Hematopoietic multipotent progenitor cell treated with erythropoietin and hydrocortisone succinate and interleukin-3 and kit ligand, for 6 days (in vitro differentiated cells): ENCODE measurements at regions not wholly inside any gene's neighbourhood (a gene's known extent, or its start where the extent isn't known, plus 50 kb on each side); places are given as distances from the start of the nearest gene placed in this dataset.
A peak's percentile ranks its signal among the peaks of the same experiment; 100 is the strongest.
"Not testable (repeated sequence)": the region's sequence is repeated elsewhere in the genome, so short reads cannot be mapped to it uniquely, and the experiment has no call there.

Experiments used
- DNase-seq: peaks from one replicate; pipeline ENCODE4 v3.0.0-alpha.2; 2015

GRCh38 chr3:115254492-115255196 is 107.6 kb upstream of the ZBTB20 start:
- DNase-seq = no peak

DNA sequence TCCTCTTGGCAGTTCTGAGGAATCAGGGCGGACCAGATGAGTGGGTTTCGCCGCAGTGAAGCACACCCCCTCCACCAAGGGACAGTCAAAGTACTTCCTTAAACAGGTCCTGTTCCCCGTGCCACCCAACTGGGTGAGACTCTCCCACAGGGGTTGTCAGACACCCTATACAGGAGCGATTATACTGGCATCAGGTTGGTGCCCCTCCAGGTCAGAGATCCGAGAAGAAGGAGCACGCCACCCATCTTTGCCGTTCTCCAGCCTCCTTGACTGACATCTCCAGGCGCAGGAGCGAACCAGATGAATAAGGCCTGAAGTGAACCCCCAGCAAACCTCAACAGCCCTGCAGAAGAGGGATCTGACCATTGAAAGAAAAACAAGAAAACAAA is 108.1 kb upstream of the ZBTB20 start:
- no peak for DNase-seq

DNA sequence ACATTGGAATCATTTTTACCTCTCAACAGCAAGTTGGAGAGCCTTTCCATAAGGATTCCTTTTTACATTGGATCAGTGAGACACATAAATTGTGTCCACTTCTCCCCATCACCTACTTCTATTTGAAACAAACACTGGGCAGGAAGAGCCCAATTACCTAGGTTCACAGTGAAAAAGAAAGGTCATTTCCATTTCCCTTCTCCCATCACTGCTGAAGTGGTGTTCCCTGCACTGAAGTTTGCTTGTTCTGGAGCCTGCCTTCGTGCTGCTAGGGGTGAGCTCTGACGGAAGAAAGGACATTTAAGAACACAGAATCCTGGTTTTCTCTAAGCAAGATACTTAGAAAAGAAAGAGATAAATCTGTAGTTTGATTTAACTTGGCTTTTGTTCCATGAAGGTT is 123.8 kb upstream of the ZBTB20 start:
- no peak for DNase-seq

DNA sequence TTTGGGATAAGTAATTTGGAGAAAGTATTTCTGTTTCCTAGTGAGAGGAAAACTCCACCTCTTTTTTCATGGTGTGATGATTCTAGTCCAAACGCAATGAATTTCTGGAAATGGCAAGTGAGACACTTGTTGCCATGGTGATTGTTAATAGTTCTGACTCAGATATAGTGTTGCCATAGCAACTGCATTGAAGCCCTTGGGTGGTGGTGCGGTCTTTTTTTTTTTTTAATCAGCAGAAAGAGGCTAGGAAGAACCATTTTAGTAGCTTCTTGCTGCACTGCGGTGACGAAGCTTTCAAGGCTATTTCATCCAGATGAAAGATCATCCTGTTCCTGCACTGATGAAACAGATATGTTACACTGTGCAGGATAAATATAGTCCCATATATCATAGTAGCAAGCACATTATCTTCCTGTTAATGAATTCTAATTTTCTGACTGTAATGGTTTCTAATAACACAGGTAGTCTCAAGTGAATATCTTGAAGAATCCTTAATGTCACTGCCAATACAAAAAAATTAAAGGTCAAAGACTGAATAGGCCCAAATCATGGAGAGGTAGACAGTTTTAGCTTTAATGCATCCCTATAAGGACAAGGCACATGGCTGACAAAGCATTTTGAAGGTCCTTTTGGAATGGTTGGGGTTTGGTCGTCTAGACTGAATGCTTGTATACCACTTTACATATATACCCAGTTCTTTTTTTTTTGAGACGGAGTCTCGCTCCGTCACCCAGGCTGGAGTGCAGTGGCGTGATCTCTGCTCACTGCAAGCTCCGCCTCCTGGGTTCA is 125.1 kb upstream of the ZBTB20 start:
- DNase-seq = no peak

GRCh38 chr3:115275896-115276295 is 128.8 kb upstream of the ZBTB20 start:
- DNase-seq = no peak

- DNase-seq = peak; percentile 3
Measured at GRCh38 chr3:115279939-115280338, 132.9 kb upstream of the ZBTB20 start.

GRCh38 chr3:115280506-115280905 is 133.4 kb upstream of the ZBTB20 start:
- DNase-seq = no peak

GRCh38 chr3:115281697-115282675 is 134.9 kb upstream of the ZBTB20 start:
- DNase-seq = no peak

- DNase-seq = no peak
Measured at GRCh38 chr3:115284980-115285379, 137.9 kb upstream of the ZBTB20 start.

DNA sequence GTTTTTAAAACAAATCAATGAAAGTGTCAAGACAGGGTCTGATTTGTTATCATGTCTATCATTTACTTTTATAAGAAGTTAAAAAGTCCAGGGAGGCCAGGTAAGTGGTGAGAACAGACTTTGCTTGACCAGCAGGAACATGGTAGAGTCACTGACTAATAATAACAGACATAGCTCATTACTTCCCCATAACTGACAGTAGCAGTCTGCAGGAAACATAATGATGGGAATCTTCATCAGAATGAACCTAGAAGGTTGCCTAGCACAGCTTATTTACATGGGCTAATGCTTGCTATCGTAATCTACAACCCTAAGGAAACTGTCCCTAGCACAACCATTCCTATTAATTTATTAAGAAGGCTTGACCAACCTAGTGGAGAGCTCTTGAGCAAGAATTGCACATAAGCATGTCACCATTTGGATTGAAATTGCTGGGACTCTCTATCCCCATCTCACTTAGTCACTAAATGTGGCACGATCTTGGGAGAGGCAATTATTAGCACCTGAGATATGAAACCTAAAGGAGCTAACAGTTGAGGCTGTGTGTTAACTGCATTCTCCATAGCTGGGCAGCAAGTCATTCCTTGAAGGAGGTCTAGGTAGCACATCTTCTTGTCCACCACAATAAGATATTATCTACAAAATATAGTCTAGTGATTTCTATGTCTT is 139.6 kb upstream of the ZBTB20 start:
- DNase-seq = no peak

DNA sequence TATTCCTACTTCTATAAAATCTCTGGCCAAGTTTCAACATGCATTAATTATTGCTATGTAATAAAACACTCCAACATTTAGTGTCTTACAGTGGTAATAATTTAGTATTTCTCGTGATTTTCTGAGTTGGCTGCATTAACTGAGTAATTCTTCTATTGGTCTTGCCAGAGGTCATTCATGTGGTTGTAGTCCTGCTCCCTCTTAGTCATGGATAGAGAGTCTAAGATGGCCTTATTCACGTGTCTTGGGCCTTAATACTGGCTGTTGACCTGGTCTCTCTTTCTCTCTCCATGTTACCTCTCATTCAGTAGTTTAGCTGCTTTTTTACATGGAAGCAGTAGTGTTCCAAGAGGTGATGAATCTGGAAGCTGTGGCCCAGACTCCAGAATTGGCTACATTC is 140.1 kb upstream of the ZBTB20 start:
- DNase-seq = no peak

- DNase-seq = no peak
Measured at GRCh38 chr3:115292131-115292530, 145.0 kb upstream of the ZBTB20 start.

GRCh38 chr3:115292677-115293165 is 145.6 kb upstream of the ZBTB20 start:
- no peak for DNase-seq

DNA sequence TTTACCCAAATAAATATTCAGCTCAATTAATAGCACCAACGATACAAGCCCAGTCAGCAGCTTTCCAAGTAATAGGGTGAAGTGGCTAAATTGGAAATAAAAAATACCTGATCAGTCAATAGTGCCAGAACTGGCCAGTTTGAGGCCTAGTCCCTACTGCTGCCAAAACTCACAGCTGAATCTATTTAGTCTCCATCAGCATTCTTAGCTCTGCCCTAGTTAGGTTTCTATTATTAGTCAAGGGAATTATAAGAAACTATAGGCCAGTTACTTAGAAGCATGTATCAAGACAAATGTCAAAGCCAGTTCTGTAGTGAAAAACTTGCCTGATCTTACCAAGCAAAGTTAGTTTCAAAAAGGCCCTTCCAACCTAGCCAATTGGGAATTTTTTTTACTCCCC is 146.2 kb upstream of the ZBTB20 start:
- no peak for DNase-seq

DNA sequence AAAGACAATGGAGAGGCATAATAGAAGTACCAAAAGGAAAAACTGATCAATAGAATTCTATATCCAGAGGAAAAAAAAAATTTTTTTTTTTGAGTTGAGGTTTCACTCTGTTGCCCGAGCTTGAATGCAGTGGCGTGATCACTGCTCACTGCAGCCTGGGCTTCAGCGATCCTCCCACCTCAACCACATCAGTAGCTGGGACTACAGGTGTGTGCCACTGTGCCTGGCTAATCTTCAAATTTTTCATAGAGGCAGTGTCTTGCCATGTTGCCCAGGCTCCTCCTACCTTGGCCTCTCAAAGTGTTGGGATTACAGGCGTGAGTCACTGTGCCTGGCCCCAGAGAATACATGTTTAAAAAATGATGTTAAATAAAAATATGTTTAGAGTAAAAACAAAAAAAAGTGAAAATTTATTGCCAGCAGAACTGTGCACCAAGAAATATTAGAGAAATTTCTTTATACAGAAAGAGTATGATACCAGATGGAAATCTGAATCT is 154.3 kb upstream of the ZBTB20 start:
- no peak for DNase-seq

DNA sequence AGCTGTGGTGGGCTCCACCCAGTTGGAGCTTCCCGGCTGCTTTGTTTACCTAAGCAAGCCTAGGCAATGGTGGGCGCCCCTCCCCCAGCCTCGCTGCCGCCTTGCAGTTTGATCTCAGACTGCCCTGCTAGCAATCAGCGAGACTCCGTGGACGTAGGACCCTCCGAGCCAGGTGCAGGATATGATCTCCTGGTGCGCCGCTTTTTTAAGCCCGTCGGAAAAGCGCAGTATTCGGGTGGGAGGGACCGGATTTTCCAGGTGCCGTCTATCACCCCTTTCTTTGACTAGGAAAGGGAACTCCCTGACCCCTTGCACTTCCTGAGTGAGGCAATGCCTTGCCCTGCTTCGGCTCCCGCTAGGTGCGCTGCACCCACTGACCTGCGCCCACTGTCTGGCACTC is 170.9 kb upstream of the ZBTB20 start:
- DNase-seq = not testable (repeated sequence)

GRCh38 chr3:115321400-115321805 is 174.3 kb upstream of the ZBTB20 start:
- no peak for DNase-seq

GRCh38 chr3:115322901-115323300 is 175.8 kb upstream of the ZBTB20 start:
- no peak for DNase-seq

- DNase-seq = no peak
Measured at GRCh38 chr3:115323380-115323779, 176.3 kb upstream of the ZBTB20 start.

DNA sequence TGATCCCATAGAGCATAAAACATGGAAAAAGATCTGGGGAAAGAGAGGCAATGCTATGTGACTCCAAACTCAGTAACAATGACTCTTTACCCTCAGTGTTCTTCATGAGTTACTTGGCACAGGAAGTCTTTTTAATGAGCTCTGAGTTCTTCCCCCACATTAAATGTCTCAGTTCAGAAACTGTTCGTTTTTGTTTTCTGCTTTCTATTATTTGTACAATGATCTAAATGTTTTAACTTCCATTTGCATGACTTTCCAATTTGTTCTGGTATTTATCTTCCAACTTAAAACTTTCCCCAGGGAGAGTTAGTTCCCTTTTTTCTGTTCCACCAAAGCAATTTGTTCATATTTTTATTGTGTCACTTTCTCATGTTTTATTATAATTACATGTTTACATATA is 177.0 kb upstream of the ZBTB20 start:
- DNase-seq = no peak

GRCh38 chr3:115325539-115325938 is 178.5 kb upstream of the ZBTB20 start:
- DNase-seq = peak; percentile 47

GRCh38 chr3:115330430-115330829 is 183.3 kb upstream of the ZBTB20 start:
- DNase-seq = no peak
